Activated CD8-positive, alpha-beta memory T cell treated with anti-CD3 and anti-CD28 coated beads, Interleukin-2, amount 50 U/mL, for 24 hours (primary cell): ENCODE measurements at regions not wholly inside any gene's neighbourhood (a gene's known extent, or its start where the extent isn't known, plus 50 kb on each side); places are given as distances from the start of the nearest gene placed in this dataset.

Experiments
- DNase-seq: peaks from one replicate; pipeline ENCODE4 v3.0.0-alpha.2; 2020; ENCODE audit errors: extremely low read depth

DNA sequence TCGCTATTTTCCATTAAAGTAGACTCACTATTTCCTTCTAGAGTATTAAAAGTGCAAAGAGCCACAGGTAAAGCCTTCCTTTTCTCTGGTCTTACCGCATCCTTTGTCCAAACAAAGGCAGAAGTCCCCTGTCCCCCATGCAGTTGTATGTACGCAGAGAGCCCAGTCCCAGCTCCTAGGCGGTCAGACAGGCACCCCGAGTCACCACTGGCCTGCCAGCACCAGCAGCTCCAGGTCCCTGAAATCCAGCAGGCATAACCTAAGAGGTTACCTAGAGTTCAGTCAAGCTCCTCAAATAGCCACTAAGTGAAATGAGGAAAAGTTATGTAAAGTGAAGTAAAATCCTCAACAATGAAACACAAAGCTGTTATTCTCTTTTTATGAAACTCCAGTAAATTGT, 60.4 kb upstream of the TWIST2 start:
- no peak for DNase-seq

DNA sequence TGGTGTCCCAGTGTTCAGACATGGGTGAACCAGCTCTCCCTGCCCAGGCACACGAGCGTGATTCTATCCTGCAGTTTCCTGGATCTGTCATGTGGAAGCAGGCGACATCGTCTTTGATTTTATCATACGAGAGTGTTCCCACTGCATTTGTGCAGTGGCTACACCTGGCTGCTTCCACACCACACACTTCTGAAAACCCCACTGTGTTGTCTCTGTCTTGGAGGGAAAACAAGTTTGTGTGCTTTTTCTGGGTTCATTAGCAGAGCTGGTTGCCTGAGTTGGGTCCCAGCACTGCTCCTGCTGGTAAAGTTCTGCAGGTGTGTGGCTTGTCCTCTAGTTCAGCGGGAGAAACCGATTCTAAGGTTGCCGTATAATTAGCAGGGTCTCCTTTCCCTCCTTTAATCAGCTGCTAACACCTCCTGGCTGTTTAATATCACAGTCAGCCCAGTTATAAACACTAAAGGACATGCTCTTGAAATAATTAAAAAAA, 58.5 kb upstream of the TWIST2 start:
- no peak for DNase-seq

DNA sequence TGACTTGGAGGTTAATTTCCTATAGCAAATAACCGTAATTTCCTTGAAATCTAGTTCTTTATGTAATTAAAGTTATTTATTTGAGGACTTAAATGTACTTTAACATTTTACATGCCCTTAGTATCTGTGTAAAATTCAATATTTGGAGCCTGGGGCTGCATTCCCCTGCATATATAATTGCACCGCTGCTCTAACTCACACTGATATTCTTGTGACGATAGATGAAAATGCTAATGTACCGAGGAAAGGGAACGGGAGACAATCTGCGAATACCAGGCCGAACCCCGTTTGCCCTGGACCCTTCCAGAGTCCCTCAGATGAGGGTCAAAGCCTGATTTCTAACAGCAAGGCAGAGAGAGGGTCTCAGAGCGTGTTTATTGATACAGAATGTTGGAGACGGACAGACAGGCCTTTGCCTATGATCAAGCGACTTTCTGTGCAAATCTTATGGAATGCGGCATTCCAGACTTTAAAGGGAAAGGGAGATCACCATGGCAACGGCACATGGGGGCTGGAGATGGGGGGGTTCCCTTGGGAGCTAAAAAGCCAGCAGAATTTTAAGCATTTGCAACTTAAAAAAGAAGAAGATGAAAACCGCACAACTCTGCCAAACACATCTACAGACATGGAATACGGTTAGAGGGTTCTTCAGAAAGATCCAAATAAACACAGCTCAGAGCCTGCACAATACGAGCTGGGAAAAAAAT, 57.6 kb upstream of the TWIST2 start:
- DNase-seq = no peak

DNA sequence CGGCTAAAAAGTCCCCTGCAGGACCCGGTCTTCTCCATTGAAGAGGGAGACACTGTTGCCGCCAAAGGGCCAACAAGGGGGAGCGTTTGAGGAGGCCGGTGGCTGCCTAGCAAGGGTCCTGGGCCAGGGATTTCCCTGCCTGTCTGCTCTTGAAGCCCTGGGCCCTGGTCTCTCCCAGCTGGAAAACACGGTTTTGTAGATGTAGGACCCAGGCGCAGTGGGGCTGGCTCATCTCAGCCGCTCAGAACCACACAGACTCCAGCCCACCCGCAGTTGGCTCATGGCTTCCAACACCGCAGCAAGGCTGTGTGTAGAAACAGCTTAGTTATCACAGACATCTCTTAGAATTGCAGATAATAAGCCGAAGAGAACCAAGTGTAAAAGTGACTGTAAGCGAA, 57.1 kb upstream of the TWIST2 start:
- DNase-seq = no peak

DNA sequence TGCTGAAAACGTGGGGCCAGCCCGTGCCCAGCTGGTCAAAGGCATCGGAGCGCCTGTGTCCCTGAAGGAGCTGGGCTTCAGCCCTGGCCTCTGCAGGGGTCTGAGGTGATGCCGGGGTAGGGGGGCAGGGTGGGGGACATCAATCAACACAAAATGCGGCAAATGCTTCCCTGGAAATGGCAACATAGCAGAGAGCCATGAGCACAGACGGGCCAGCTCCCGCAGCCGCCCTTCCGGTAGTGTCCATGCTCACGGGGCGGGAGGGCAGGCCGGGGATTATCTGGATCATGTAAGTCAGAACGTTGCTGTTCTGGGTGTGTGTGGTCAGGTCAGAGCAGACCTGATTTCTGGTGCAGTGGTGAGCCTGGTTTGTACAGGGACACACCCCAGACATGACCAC, 56.5 kb upstream of the TWIST2 start:
- DNase-seq = no peak

DNA sequence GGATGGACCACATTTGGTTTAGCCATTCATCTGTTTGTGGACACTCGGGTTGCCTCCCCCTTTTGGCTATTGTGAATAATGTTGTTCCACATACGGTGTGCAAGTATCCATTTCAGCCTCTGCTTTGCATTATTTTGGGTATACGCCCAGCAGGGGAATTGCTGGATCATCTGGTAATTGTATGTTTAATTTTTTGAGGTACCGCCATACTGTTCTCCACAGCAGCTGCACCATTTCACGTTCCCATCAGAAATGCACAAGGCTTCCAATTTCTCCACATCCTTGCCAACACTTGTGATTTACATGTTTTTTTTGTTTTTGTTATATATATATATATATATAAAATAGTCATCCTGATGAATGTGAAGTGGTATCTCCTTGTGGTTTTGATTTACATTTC, 54.6 kb upstream of the TWIST2 start:
- DNase-seq = no peak

DNA sequence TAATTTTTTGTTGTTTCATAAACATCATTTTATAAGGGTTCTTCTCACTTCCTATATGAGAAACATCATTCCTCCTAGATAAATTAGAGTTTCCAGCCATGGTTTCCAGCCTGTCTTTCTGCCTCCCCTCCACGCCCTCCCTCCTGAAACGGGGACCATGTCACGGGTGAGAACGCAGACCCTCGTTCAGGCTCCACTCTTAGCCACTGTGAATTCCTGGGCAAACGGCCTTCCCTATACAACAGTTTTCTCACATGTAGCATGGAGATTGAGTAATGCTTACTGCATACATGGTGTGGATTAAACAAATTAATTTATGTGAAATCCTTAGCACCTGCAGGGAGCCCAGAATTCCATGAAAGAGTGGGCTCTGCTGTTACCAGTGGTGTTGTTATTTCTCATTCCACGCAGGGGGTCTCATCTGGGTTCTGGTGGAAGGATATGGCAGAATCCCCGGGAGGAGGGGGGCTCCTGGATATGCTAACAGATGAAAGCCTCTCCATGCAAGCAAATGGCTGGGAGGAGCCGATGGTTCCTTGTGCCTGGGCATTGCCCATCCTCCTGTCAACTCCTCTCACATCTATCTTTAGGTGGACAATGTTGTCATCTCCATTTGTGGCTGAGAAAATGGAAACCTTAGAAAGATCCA, 54.0 kb upstream of the TWIST2 start:
- DNase-seq = no peak

DNA sequence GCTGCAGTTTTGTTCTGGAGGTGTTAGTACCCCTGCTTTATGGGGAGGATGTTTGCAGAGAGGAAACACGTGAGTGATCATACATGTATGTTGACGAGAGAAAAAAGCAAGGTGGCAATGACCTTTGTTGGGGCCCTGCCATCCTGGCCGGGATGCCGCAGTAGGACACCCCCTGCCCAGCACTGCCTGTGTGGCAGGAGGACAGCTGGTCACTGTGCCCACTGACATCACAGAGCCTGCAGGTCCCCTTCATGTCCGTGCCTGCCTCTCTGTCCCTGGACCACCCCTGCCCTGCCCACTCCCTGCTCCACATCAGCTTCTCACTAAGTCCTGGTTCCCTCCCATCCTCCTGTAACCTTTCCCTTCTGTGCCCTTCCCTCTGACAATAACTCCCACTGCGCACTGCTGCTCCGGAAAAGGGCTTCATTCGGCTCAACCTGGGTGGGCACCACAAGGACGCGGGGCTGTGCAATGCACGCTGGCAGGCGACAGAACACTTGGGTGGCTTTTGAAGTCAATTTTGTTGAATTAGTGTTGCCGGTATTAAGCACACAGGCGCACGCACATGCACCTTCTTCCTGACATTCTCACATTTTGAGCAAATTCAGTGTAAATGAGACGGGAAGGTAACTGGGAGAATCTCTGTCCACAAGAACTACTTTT, 51.5 kb upstream of the TWIST2 start:
- no peak for DNase-seq

DNA sequence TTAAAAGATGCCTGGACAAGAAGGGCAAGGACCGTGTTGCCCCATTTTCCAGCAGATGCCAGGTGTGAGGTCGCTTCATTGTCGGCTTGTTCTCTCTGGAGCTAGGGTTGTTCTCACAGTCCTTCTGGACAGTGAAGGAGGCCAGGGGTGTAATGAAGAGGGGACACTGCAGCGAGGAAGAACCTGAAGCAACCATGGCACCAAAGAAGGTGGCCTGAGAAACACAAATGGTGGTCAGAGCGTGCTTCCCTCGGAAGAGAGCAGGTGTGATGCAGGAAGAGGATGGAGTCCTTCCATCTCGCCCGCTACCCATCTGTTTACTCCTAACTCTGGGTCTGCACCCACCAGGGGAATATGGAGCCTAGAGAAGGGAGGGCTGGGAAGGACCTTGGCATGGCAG, 50.3 kb upstream of the TWIST2 start:
- DNase-seq = no peak
